ENCODE measurements at regions not wholly inside any gene's neighbourhood (a gene's known extent, or its start where the extent isn't known, plus 50 kb on each side); places are given as distances from the start of the nearest gene placed in this dataset.
"Not testable (repeated sequence)": the region's sequence is repeated elsewhere in the genome, so short reads cannot be mapped to it uniquely, and the experiment has no call there.

DNA sequence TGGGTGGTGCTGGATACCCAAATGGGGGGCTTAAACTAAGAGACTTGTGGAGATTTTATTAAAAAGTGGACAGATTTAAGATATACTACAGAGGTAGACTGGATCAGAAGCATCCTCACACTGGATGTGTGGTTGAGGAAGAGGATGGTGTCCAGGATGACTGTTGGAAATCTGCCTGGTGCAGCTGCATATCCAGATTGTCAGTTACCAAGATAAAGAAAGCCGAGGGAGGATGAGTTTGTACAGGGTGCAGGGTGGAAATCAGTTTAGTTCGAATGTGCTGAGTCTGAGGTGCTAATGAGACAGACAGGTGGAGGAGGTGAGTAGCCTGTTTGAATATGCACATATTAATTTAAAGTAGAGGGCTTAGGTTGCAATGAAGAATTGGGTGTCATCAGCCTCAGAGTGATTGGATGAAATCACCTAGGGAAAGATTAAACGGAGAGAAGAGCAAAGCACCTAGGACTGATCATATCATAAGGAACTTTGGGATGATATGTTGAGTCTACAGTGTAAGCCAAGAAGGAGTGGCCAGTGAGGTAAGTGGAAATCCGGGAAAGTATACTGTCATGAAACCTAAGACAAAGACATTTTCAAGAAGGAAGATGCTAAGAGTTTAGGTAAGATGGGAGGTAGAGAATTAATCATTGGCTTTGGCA, 74.1 kb upstream of the GOLGA8B start:
- no peak for DNase-seq
- Mint-ChIP-seq H3K4me1 (ENCODE audit: low read depth) (peaks cover 1% of the 10 kb centered on the region), H3K27me3 (peaks cover 50% of the 10 kb centered on the region), H3K4me3 (no peak overlapping the region), H3K36me3 (ENCODE audit: low read depth) (no peaks in the 10 kb centered on the region), H3K9me3 (no peaks in the 10 kb centered on the region), H3K27ac (no peak overlapping the region)

DNA sequence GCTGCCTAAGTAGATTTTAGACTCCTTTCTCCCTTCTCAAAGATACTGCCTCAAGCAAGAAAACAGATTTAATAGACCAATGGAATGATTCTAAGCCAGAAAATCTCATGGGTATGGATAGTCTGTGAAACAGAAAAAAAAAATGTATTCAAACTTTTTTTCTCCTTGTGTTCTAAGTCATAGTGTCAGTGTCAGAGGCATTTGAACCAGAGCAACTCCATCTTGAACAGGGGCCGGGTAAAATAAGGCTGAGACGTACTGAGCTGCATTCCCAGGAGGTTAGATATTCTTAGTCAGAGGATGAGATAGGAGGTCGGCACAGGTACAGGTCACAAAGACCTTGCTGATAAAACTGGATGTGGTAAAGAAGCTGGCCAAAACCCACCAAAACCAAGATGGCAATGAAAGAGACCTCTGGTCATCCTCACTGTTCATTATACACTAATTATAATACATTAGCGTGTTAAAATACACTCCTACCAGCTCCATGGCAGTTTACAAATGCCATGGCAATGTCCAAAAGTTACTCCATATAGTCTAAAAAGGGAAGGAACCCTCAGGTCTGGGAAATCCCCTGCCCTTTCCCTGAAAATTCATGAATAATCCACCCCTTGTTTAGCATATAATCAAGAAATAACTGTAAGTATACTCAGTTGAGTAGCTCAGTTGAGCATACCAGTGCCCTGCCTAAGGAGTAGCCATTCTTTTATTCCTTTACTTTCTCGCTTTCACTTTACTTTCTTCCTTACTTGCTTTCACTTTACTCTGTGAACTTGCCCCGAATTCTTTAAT, 72.8 kb upstream of the GOLGA8B start:
- Mint-ChIP-seq H3K36me3 (ENCODE audit: low read depth) (no peaks in the 10 kb centered on the region), H3K9me3 (no peaks in the 10 kb centered on the region), H3K4me3 (no peak overlapping the region), H3K27ac (no peak overlapping the region), H3K27me3 (peaks cover 50% of the 10 kb centered on the region), H3K4me1 (ENCODE audit: low read depth) (peaks cover 2% of the 10 kb centered on the region)
- no peak for DNase-seq

DNA sequence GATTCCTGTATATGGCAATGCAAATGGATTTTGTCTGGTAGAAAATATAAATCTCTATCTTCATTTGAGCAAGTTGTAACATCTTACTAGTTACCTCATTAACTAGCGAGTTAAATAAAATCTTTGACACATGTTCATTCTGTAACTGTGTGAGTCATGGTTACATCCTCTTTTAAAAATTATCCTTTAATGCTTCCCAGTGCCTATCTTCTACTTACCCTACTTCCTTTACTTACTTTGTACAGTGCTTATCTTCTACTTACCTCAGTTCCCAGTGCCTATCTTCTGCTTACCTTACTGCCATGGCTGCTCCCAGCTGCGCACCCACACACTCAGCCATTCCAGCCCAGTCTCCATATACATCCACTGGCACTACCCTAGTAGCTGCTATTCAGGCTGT, 71.9 kb upstream of the GOLGA8B start:
- no peak overlapping the region for H3K27ac Mint-ChIP-seq
- no peaks in the 10 kb centered on the region for H3K36me3 Mint-ChIP-seq (ENCODE audit: low read depth)
- no peaks in the 10 kb centered on the region for H3K9me3 Mint-ChIP-seq
- H3K27me3 Mint-ChIP-seq, result peaks cover 44% of the 10 kb centered on the region
- no peak for DNase-seq
- H3K4me3 Mint-ChIP-seq, result no peak overlapping the region
- H3K4me1 Mint-ChIP-seq (ENCODE audit: low read depth), result peaks cover 2% of the 10 kb centered on the region

DNA sequence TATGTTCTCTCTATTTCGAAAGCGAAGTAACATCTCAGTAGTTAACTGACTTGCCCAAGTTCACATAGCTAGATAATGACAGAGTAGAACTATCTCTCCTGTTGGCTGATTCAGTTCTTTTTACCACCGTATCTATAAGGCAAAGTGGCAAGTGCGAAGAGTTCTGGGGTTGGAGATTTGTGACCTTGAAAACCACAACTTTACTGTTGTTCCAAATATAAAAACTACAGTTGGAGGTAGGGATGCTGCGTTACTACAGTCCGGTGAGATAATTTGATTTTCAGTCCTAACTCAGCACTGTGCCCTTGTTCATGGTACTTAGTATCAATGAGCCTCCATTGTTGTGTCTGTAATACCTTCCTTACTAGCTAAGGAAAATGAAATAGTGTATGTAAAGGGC, 71.2 kb upstream of the GOLGA8B start:
- no peaks in the 10 kb centered on the region for H3K36me3 Mint-ChIP-seq (ENCODE audit: low read depth)
- no peak for DNase-seq
- no peak overlapping the region for H3K27ac Mint-ChIP-seq
- no peaks in the 10 kb centered on the region for H3K9me3 Mint-ChIP-seq
- H3K4me3 Mint-ChIP-seq, result no peak overlapping the region
- peaks cover 38% of the 10 kb centered on the region for H3K27me3 Mint-ChIP-seq
- peaks cover 2% of the 10 kb centered on the region for H3K4me1 Mint-ChIP-seq (ENCODE audit: low read depth)

DNA sequence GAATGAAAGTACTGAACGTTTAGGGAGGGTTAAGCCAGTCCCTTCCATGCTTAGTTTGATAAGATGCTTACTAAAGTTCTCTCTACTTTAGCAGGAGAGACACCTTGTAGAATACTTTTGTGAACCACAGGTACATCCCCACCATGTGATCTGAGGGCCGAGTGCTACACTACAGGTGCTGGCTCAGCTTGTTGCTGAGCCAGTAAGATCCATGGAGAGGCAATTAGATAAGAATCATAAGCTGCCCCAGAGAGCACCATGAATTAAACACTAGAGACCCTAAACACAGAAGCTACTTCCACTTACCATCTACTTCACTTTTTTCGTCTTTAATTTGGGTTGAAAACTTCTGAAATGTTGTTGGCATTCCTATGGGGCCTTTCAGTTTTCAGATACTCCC, 70.5 kb upstream of the GOLGA8B start:
- H3K27me3 Mint-ChIP-seq, result peaks cover 32% of the 10 kb centered on the region
- H3K9me3 Mint-ChIP-seq, result no peaks in the 10 kb centered on the region
- H3K27ac Mint-ChIP-seq, result no peak overlapping the region
- no peak overlapping the region for H3K4me3 Mint-ChIP-seq
- no peaks in the 10 kb centered on the region for H3K36me3 Mint-ChIP-seq (ENCODE audit: low read depth)
- no peak for DNase-seq
- H3K4me1 Mint-ChIP-seq (ENCODE audit: low read depth), result peaks cover 2% of the 10 kb centered on the region

DNA sequence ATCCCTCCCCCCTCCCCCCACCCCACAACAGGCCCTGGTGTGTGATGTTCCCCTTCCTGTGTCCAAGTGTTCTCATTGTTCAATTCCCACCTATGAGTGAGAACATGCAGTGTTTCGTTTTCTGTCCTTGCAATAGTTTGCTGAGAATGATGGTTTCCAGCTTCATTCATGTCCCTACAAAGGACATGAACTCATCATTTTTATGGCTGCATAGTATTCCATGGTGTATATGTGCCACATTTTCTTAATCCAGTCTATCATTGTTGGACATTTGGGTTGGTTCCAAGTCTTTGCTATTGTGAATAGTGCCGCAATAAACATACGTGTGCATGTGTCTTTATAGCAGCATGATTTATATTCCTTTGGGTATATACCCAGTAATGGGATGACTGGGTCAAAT, 69.9 kb upstream of the GOLGA8B start:
- not testable (repeated sequence) for H3K9me3 Mint-ChIP-seq; H3K4me1 Mint-ChIP-seq (ENCODE audit: low read depth); H3K36me3 Mint-ChIP-seq (ENCODE audit: low read depth); H3K27ac Mint-ChIP-seq; H3K4me3 Mint-ChIP-seq; DNase-seq
- H3K27me3 Mint-ChIP-seq, result peaks cover 30% of the 10 kb centered on the region

DNA sequence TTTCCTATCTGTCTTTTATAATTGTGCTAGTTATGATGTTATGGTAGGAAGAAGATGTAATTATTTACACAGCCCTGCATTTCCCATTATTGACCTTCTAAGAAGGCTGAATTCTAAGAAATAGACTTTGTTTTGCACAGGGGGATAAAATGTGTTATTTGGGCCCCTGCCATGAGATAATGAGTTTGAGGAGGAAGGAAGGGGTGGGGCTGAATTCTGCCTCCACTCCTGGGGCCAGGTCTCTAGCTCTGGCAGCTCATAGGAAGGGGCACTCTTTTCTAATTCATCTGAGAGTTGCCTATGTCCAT, 69.2 kb upstream of the GOLGA8B start:
- no peaks in the 10 kb centered on the region for H3K9me3 Mint-ChIP-seq
- H3K36me3 Mint-ChIP-seq (ENCODE audit: low read depth), result no peaks in the 10 kb centered on the region
- no peak overlapping the region for H3K4me3 Mint-ChIP-seq
- DNase-seq, result no peak
- peaks cover 29% of the 10 kb centered on the region for H3K27me3 Mint-ChIP-seq
- H3K4me1 Mint-ChIP-seq (ENCODE audit: low read depth), result peaks cover 2% of the 10 kb centered on the region
- H3K27ac Mint-ChIP-seq, result no peak overlapping the region

DNA sequence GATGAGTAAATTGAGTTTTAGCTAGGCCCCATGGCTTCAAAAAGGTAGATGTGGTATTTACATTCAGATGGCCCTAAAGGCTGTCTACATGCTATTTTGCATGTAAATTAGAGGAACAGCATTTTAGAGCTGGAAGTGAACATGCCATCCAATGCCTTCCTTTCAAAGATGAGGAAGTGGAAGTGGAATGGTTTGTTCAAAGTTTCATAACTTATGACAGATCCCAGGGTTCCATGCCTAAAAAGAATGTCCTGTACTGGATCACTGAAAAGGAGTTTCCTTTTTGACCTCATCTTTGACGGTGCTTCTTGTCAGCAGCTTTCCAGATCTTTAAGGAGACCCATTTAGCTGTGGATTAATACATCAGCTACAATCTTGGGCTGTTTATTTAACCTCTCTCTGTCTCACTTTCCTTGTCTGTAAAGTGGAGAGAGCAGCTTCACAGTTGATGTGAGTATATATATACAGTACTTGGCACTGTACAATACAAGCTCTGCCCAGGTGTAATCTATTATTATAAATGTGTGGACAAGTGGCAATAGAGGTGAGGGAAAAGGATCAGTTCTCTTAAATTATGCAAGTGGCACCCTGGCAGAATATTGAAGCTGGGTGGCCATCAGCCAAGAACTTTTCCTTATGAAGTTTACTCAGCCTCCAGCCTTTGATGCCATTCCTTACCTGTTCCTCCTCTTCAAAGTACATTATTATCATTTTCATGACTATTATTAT, 68.7 kb upstream of the GOLGA8B start:
- Mint-ChIP-seq H3K27ac (no peak overlapping the region), H3K4me1 (ENCODE audit: low read depth) (peaks cover 2% of the 10 kb centered on the region), H3K36me3 (ENCODE audit: low read depth) (no peaks in the 10 kb centered on the region), H3K9me3 (no peaks in the 10 kb centered on the region), H3K27me3 (peaks cover 23% of the 10 kb centered on the region), H3K4me3 (no peak overlapping the region)
- DNase-seq, result no peak

DNA sequence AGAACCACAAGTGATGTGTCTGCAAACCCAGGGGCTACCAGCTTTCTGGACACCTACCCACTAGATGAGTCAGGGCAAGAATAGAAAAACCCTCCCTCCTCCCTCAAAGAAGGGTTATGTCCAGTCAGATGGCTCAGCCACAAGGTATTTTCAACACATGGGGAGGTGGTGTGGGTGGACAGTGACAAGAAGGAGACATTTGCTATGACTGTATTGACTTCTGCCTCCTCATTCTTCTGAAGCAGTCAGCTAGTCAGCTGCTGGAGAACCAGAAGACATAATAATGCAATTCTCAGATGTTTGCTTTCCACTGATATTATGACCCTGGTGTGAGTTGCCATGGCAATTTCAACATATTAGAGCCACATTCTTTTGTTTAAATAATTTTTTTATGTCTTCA, 66.7 kb upstream of the GOLGA8B start:
- Mint-ChIP-seq H3K27me3 (peaks cover 18% of the 10 kb centered on the region), H3K27ac (no peak overlapping the region), H3K36me3 (ENCODE audit: low read depth) (no peaks in the 10 kb centered on the region), H3K9me3 (no peaks in the 10 kb centered on the region), H3K4me1 (ENCODE audit: low read depth) (peaks cover 2% of the 10 kb centered on the region), H3K4me3 (no peak overlapping the region)
- no peak for DNase-seq

DNA sequence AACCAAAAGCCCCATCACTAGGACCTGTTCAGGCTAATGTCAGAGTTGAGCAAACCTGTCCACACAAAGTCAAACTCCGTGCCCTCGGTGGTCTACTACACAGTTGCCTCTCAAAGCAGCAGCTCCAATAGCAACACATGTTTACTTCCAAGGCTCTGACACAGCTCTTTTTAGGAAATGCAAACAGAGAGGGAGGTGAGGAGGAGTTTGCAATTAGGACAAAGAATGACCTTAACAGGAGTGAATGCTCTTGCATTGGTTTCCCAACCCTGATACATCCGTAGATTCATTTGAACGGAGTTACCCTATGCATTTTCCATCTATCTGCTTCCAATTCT, 64.8 kb upstream of the GOLGA8B start:
- Mint-ChIP-seq H3K4me3 (no peak overlapping the region), H3K4me1 (ENCODE audit: low read depth) (peaks cover 4% of the 10 kb centered on the region), H3K27ac (no peak overlapping the region), H3K9me3 (no peaks in the 10 kb centered on the region), H3K27me3 (peaks cover 26% of the 10 kb centered on the region), H3K36me3 (ENCODE audit: low read depth) (no peaks in the 10 kb centered on the region)
- no peak for DNase-seq

DNA sequence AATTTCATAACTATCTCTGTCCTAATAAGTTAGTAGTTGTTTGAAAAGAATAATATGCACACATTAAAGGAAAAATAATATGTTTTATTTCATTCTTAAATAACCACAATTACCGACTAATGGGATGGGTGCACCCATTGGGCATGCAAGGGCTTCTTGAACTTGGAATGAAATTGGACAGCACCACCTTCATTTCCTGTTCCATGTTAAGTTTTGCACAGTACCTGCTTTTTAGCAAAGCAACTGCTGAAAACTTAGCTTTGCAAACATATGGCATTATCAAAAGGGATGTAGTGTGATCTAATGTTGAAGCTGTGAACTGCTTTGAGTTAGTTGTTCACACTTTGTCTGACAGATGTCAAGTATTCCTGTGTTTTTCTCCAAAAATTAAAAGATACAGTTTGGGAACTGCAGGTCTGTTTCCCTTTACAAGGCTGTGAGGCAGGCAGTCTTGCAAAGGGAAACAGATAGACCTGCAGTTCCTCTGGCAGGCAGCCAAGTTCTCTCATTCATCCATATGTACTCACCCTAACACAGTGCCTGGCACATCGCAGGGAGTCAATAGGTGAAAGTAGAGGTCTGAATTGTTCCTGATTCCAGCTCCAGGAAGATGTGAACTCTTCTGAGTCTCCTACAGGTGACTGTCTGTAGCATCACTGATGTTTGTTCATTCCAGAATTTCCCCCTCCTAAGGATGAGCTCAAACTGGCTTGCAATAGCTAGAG, 64.3 kb upstream of the GOLGA8B start:
- Mint-ChIP-seq H3K4me3 (no peak overlapping the region), H3K27me3 (peaks cover 28% of the 10 kb centered on the region), H3K9me3 (no peaks in the 10 kb centered on the region), H3K36me3 (ENCODE audit: low read depth) (no peaks in the 10 kb centered on the region), H3K27ac (no peak overlapping the region), H3K4me1 (ENCODE audit: low read depth) (peaks cover 4% of the 10 kb centered on the region)
- DNase-seq, result no peak

DNA sequence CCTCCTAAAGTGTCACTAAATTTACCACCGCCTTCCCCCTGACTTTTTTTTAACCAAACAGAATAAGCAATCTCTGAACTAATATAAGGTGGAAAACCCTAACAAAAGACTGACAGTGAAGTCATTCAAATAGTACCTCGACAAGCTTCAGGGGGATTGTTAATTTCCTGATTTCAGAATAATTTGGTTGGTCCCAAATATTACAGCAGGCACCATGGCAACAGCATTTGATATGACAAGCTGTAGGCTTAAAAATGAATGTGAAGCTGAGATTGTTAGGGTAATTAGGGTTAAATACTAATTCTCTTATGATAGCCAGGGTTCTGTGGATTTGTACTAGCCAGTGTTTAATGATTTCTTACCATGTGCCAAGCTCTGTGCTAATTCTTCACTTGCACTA, 63.5 kb upstream of the GOLGA8B start:
- peaks cover 28% of the 10 kb centered on the region for H3K27me3 Mint-ChIP-seq
- H3K9me3 Mint-ChIP-seq, result no peaks in the 10 kb centered on the region
- H3K4me1 Mint-ChIP-seq (ENCODE audit: low read depth), result peaks cover 2% of the 10 kb centered on the region
- H3K36me3 Mint-ChIP-seq (ENCODE audit: low read depth), result no peaks in the 10 kb centered on the region
- H3K4me3 Mint-ChIP-seq, result no peak overlapping the region
- H3K27ac Mint-ChIP-seq, result no peak overlapping the region
- DNase-seq, result no peak

DNA sequence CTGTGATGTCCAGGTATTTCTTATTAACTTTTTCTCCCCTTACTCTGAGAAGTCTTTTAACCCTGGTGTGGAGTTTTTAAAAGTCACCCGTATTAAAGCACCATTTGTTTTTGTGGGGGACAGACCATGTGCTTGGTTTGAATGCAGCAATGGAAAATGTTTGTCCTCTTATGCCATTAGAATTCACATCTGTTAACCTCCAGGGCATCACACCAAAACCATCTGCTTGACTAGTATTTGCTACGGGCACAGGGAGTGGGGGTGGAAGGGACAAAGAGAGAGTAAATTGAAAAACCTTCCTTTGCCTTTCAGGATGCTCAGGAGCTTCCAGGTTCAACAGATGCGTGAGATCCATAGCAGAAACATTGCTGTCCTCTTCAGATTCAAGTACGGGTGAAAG, 61.4 kb upstream of the GOLGA8B start:
- Mint-ChIP-seq H3K27ac (no peak overlapping the region), H3K4me3 (no peak overlapping the region), H3K36me3 (ENCODE audit: low read depth) (no peaks in the 10 kb centered on the region), H3K27me3 (peaks cover 31% of the 10 kb centered on the region), H3K4me1 (ENCODE audit: low read depth) (peaks cover 2% of the 10 kb centered on the region), H3K9me3 (no peaks in the 10 kb centered on the region)
- DNase-seq, result no peak

DNA sequence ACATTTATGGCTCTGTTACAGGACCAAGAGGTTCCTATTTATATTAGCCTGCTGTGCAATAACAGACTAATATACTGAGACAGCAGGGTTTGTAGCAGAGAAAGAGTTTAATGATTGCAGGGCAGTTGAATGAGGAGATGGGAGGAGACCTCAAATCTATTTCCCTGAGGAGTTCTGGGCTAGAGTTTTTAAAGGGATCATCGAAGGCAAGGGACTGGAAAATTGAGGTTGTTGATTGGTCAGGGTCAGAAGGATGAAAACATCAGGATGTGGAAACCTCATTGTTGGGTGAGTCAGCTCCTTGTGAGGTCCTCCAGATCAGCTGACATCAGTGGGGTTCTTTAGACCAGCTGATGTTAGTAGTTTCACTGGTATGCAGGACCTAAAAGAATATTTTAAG, 60.6 kb upstream of the GOLGA8B start:
- Mint-ChIP-seq H3K36me3 (ENCODE audit: low read depth) (no peaks in the 10 kb centered on the region), H3K9me3 (no peaks in the 10 kb centered on the region), H3K4me1 (ENCODE audit: low read depth) (peaks cover 2% of the 10 kb centered on the region), H3K4me3 (no peak overlapping the region), H3K27me3 (peaks cover 31% of the 10 kb centered on the region), H3K27ac (no peak overlapping the region)
- DNase-seq, result no peak

DNA sequence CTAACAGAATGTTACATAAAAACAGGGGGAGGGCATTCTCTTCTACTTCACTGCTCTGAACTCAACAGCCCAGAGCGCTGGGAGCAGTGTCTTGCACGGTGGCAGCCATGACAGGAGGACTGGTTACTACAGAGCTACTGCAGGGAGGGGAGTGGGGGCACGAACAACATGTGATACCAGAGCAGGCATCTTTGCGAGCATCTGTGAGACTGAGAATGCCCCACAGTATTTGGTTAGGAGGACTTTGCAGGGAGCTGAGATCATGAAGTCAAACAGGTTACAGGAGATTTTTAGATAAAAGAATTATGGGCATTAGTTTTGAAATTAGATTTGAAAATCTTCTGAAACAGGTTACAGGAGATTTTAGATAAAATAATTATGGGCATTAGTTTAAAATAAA, 58.8 kb upstream of the GOLGA8B start:
- H3K9me3 Mint-ChIP-seq, result no peaks in the 10 kb centered on the region
- H3K36me3 Mint-ChIP-seq (ENCODE audit: low read depth), result no peaks in the 10 kb centered on the region
- H3K27me3 Mint-ChIP-seq, result peaks cover 31% of the 10 kb centered on the region
- no peak for DNase-seq
- H3K27ac Mint-ChIP-seq, result no peak overlapping the region
- H3K4me1 Mint-ChIP-seq (ENCODE audit: low read depth), result peaks cover 2% of the 10 kb centered on the region
- H3K4me3 Mint-ChIP-seq, result no peak overlapping the region
